HG03135 (cell line): ENCODE measurements at regions not wholly inside any gene's neighbourhood (a gene's known extent, or its start where the extent isn't known, plus 50 kb on each side); places are given as distances from the start of the nearest gene placed in this dataset.

ENCODE experiments used
- ATAC-seq: cut with Tn5 transposase; IDR thresholded peaks from one replicate; pipeline ENCODE4 v1.9.1; 2021; ENCODE audit warnings: mild to moderate bottlenecking, moderate library complexity; ENCODE audit not compliant: unreplicated experiment

- peak; percentile 68 for ATAC-seq
These were observed 838.0 kb downstream of the DHX35 start for GRCh38 chr20:39800111-39800510.

- ATAC-seq, result no peak
These were observed 837.3 kb downstream of the DHX35 start for GRCh38 chr20:39799366-39799965.

- ATAC-seq, result no peak
These were observed 833.5 kb downstream of the DHX35 start for GRCh38 chr20:39795401-39796272.

- ATAC-seq, result no peak
These were observed 830.2 kb downstream of the DHX35 start for GRCh38 chr20:39792334-39792733.

- ATAC-seq, result no peak
These were observed 827.3 kb downstream of the DHX35 start for GRCh38 chr20:39789411-39789810.

GRCh38 chr20:39785252-39785917 lies 823.2 kb downstream of the DHX35 start:
- ATAC-seq, result no peak

- ATAC-seq, result no peak
These were observed 822.5 kb downstream of the DHX35 start for GRCh38 chr20:39784693-39785092.

- ATAC-seq, result no peak
These were observed 816.9 kb downstream of the DHX35 start for GRCh38 chr20:39778847-39779604.

- no peak for ATAC-seq
These were observed 816.3 kb downstream of the DHX35 start for GRCh38 chr20:39778431-39778830.

GRCh38 chr20:39777610-39778009 lies 815.5 kb downstream of the DHX35 start:
- ATAC-seq, result no peak

GRCh38 chr20:39775110-39775509 lies 813.0 kb downstream of the DHX35 start:
- ATAC-seq, result no peak

- no peak for ATAC-seq
These were observed 811.3 kb downstream of the DHX35 start for GRCh38 chr20:39773380-39774000.

GRCh38 chr20:39767352-39767751 lies 805.2 kb downstream of the DHX35 start:
- ATAC-seq, result no peak

GRCh38 chr20:39766333-39766732 lies 804.2 kb downstream of the DHX35 start:
- ATAC-seq, result no peak

- ATAC-seq, result no peak
These were observed 800.6 kb downstream of the DHX35 start for GRCh38 chr20:39762716-39763115.

GRCh38 chr20:39758876-39759275 lies 796.7 kb downstream of the DHX35 start:
- ATAC-seq, result no peak

- ATAC-seq, result no peak
These were observed 794.7 kb downstream of the DHX35 start for GRCh38 chr20:39756828-39757227.

GRCh38 chr20:39756369-39756768 lies 794.2 kb downstream of the DHX35 start:
- ATAC-seq, result no peak

GRCh38 chr20:39752262-39752876 lies 790.2 kb downstream of the DHX35 start:
- no peak for ATAC-seq

- ATAC-seq, result no peak
These were observed 789.5 kb downstream of the DHX35 start for GRCh38 chr20:39751557-39752137.
